Uterus (tissue), 2 donors: ENCODE measurements at regions not wholly inside any gene's neighbourhood (a gene's known extent, or its start where the extent isn't known, plus 50 kb on each side); places are given as distances from the start of the nearest gene placed in this dataset.

Source experiments
- CTCF ChIP-seq, 4 experiments: fragments of 200-600 bp in 2 of 4; fragments of 450-650 bp in 2 of 4; sonication (generic) in 2 of 4; IDR thresholded peaks; one replicate each; pipeline ENCODE4 v1.5.1; 2016 to 2019; ENCODE audit warnings: antibody characterized with exemption in 4 of 4, mild to moderate bottlenecking in 2 of 4, moderate library complexity in 1 of 4
- POLR2A ChIP-seq, 2 donors: fragments of 450-650 bp; IDR thresholded peaks; one replicate each; pipeline ENCODE4 v1.6.1; 2016; ENCODE audit warnings: antibody characterized with exemption in 2 of 2, mild to moderate bottlenecking in 1 of 2, moderate library complexity in 1 of 2

DNA sequence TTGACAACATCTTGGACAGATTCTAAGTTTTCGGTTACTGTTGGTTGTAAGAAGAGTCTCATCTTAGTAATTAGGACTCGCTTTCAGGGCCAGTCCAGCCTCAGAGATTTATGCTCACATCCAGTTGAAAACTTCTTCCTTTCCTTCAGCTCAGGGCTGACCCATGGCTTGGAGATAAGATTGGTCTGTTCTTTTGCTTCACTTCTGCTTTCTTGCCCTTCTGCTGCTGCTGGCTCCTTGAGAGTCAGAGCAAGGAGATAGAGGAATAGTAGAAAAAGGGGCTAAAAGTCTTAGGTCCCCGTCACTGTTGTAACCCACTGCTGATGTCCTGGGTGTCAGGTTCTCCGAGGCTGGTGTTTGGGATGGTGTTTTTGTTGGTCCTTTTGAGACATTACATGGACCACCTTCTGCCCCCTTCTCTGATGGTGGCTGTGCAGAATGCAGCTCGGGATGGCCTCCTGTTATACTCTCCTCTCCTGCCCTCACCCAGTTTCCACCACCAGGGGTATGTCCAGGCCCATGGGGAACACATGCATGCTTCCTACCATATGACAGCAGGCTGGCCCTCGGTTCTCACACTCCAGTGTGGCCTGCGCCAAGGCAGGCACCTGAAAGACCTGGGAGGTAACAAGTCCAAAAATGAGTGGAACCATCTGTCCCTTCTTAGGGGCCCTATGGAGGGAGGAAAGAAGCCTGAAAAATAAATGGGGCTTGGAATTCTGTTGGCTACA, 67.8 kb upstream of the PCBD1 start:
- no peak for TF ChIP-seq CTCF (IDR thresholded peaks at IDR 0.05)
- TF ChIP-seq POLR2A (IDR thresholded peaks at IDR 0.05) = no peak
